HCT116 (cell line): ENCODE measurements at regions not wholly inside any gene's neighbourhood (a gene's known extent, or its start where the extent isn't known, plus 50 kb on each side); places are given as distances from the start of the nearest gene placed in this dataset.

Experiments
- ATAC-seq: fragments of 200-7000 bp; cut with Tn5 transposase; 2 replicates; pipeline ENCODE4 v1.9.1; 2020; ENCODE audit warnings: mild to moderate bottlenecking, moderate library complexity
- BruUV-seq: library from RNA; stranded (reverse); fragments of 400-500 nt; replicated peaks from 2 replicates; lab custom pipeline; 2021; lab: Mats Ljungman, UMichigan
- CTCF ChIA-PET: fragments of 300-600 bp; sonication (Branson Sonifier 250); formaldehyde crosslinking; loops from one replicate; lab custom pipeline; 2021; ENCODE audit warnings: antibody characterized with exemption; lab: Charles Lee
- POLR2A ChIA-PET: fragments of 300-600, 350-600 bp; sonication (Branson Sonifier 250); formaldehyde crosslinking; loops from one replicate; lab custom pipeline; 2021; ENCODE audit warnings: antibody characterized with exemption; lab: Charles Lee
- RAD21 ChIA-PET, 2 experiments: fragments of 300-600 bp; sonication (Branson Sonifier 250); formaldehyde crosslinking; loops; one replicate each; lab custom pipeline; 2023; ENCODE audit warnings: low total read pairs in 2 of 2; ENCODE audit not compliant: uncharacterized antibody in 2 of 2, unreplicated experiment in 2 of 2, low non-redundant PET in 1 of 2; lab: Charles Lee
- DNase-seq: peaks from one replicate; pipeline ENCODE4 v3.0.0-alpha.2; 2010; ENCODE audit warnings: low read depth, low spot score
- H2AFZ ChIP-seq: fragments of 200-600 bp; shearing (Covaris generic), sonication (generic); 2 replicates; pipeline ENCODE4 v1.6.1; 2017; ENCODE audit warnings: low read depth, mixed run types, mixed read lengths, antibody characterized with exemption, low read length; ENCODE audit not compliant: poor library complexity, severe bottlenecking
- H3K27ac ChIP-seq: 2 replicates; pipeline ENCODE4 v1.5.1; 2012; ENCODE audit warnings: low read depth, low read length
- H3K27me3 ChIP-seq: fragments of 200-600 bp; sonication (generic); 2 replicates; pipeline ENCODE4 v1.6.1; 2016; ENCODE audit warnings: mixed run types, low read length, mixed read lengths; ENCODE audit not compliant: insufficient read depth
- H3K36me3 ChIP-seq, 2 experiments: fragments of 200-500 bp in 1 of 2; fragments of 200-600 bp in 1 of 2; sonication (Bioruptor generic) in 1 of 2; sonication (generic) in 1 of 2; 2 replicates each; pipeline versions ENCODE4 v1.5.1 to v1.6.1; 2014 to 2016; ENCODE audit warnings: low read length in 2 of 2, inconsistent platforms in 1 of 2, mixed read lengths in 1 of 2, mixed run types in 1 of 2; ENCODE audit not compliant: insufficient read depth in 2 of 2, control insufficient read depth in 1 of 2
- H3K4me1 ChIP-seq, 2 experiments: fragments of 200-600 bp in 1 of 2; sonication (generic) in 1 of 2; 2 replicates each; pipeline versions ENCODE4 v1.5.1 to v1.6.1; 2012 to 2017; ENCODE audit warnings: low read length in 2 of 2, inconsistent platforms in 1 of 2, mild to moderate bottlenecking in 1 of 2, mixed read lengths in 1 of 2, mixed run types in 1 of 2, moderate library complexity in 1 of 2; ENCODE audit not compliant: insufficient read depth in 2 of 2, control insufficient read depth in 1 of 2
- H3K4me2 ChIP-seq: fragments of 200-600 bp; sonication (generic); 2 replicates; pipeline ENCODE4 v1.6.1; 2017; ENCODE audit warnings: mixed run types, low read length, mixed read lengths
- H3K4me3 ChIP-seq, 2 experiments: fragments of 200-600 bp in 1 of 2; sonication (generic) in 1 of 2; replicated peaks in 1 of 2; 2 replicates each; pipeline ENCODE4 v1.5.1; 2011 to 2016; ENCODE audit warnings: low read length in 2 of 2, control low read depth in 1 of 2, low read depth in 1 of 2, mild to moderate bottlenecking in 1 of 2, mixed read lengths in 1 of 2, mixed run types in 1 of 2
- H3K79me2 ChIP-seq: fragments of 200-600 bp; sonication (generic); 2 replicates; pipeline ENCODE4 v1.6.1; 2017; ENCODE audit warnings: mild to moderate bottlenecking, mixed run types, low read length, moderate library complexity, mixed read lengths; ENCODE audit not compliant: insufficient read depth
- H3K9ac ChIP-seq: fragments of 200-600 bp; sonication (generic); 2 replicates; pipeline ENCODE4 v1.6.1; 2016; ENCODE audit warnings: low read length, mixed read lengths
- H3K9me2 ChIP-seq: fragments of 200-600 bp; sonication (generic), shearing (Covaris generic); 2 replicates; pipeline ENCODE4 v1.6.1; 2017; ENCODE audit warnings: mixed run types, mild to moderate bottlenecking, moderate library complexity; ENCODE audit not compliant: insufficient read depth
- H3K9me3 ChIP-seq, 2 experiments: fragments of 200-500 bp in 1 of 2; fragments of 200-600 bp in 1 of 2; sonication (Bioruptor generic) in 1 of 2; sonication (generic) in 1 of 2; 2 replicates each; pipeline ENCODE4 v1.6.1; 2014 to 2017; ENCODE audit warnings: low read length in 2 of 2, mixed read lengths in 2 of 2, inconsistent platforms in 1 of 2, low read depth in 1 of 2, mild to moderate bottlenecking in 1 of 2, mixed run types in 1 of 2, moderate library complexity in 1 of 2; ENCODE audit not compliant: control insufficient read depth in 1 of 2, insufficient read depth in 1 of 2
- H4K20me1 ChIP-seq: fragments of 200-600 bp; sonication (generic), shearing (Covaris generic); 2 replicates; pipeline ENCODE4 v1.6.1; 2017; ENCODE audit warnings: mixed run types, mild to moderate bottlenecking, moderate library complexity; ENCODE audit not compliant: insufficient read depth
- ATF3 ChIP-seq: IDR thresholded peaks from 2 replicates; pipeline ENCODE4 v1.6.1; 2012
- CBX3 ChIP-seq: IDR thresholded peaks from 2 replicates; pipeline ENCODE4 v1.6.1; 2012; ENCODE audit warnings: low read depth
- CTCF ChIP-seq, 3 experiments: fragments of 200-600 bp in 1 of 3; sonication (generic) in 1 of 3; IDR thresholded peaks in 2 of 3; conservative IDR thresholded peaks in 1 of 3; 2 replicates each; pipeline ENCODE4 v1.5.1; 2012 to 2017; ENCODE audit warnings: low read depth in 2 of 3, low read length in 2 of 3, antibody characterized with exemption in 1 of 3, borderline replicate concordance in 1 of 3, control low read depth in 1 of 3, mild to moderate bottlenecking in 1 of 3, mixed read lengths in 1 of 3, mixed run types in 1 of 3, moderate library complexity in 1 of 3; ENCODE audit not compliant: insufficient read depth in 1 of 3
- EGR1 ChIP-seq: IDR thresholded peaks from 2 replicates; pipeline ENCODE4 v1.6.1; 2012; ENCODE audit warnings: low read depth
- ELF1 ChIP-seq: IDR thresholded peaks from 2 replicates; pipeline ENCODE4 v1.6.1; 2012; ENCODE audit warnings: low read depth, borderline replicate concordance
- EZH2 ChIP-seq: fragments of 200-600 bp; sonication (generic); IDR thresholded peaks from 2 replicates; pipeline ENCODE4 v1.6.1; 2017; ENCODE audit warnings: antibody characterized with exemption, mixed run types
- FOSL1 ChIP-seq: IDR thresholded peaks from 2 replicates; pipeline ENCODE4 v1.6.1; 2012; ENCODE audit warnings: low read depth
- JUND ChIP-seq: IDR thresholded peaks from 2 replicates; pipeline ENCODE4 v1.6.1; 2012
- MAX ChIP-seq: IDR thresholded peaks from 2 replicates; pipeline ENCODE4 v1.6.1; 2012
- POLR2AphosphoS5 ChIP-seq: IDR thresholded peaks from 2 replicates; pipeline ENCODE4 v1.6.1; 2011; ENCODE audit warnings: mild to moderate bottlenecking, low read depth, low read length, moderate library complexity
- RAD21 ChIP-seq: IDR thresholded peaks from 2 replicates; pipeline ENCODE4 v1.6.1; 2012; ENCODE audit warnings: low read depth, mild to moderate bottlenecking
- SIN3A ChIP-seq: IDR thresholded peaks from 2 replicates; pipeline ENCODE4 v1.6.1; 2012; ENCODE audit warnings: low read depth
- SP1 ChIP-seq: IDR thresholded peaks from 2 replicates; pipeline ENCODE4 v1.6.1; 2012; ENCODE audit warnings: low read depth
- SRF ChIP-seq: IDR thresholded peaks from 2 replicates; pipeline ENCODE4 v1.6.1; 2012; ENCODE audit warnings: low read depth
- TCF7L2 ChIP-seq: IDR thresholded peaks from 2 replicates; pipeline ENCODE4 v1.7.0; 2011; ENCODE audit warnings: borderline replicate concordance, inconsistent platforms; ENCODE audit not compliant: insufficient read depth, insufficient read length; ENCODE audit errors: extremely low read depth
- YY1 ChIP-seq: IDR thresholded peaks from 2 replicates; pipeline ENCODE4 v1.6.1; 2011; ENCODE audit warnings: low read length, low read depth, moderate library complexity, mild to moderate bottlenecking; ENCODE audit not compliant: insufficient replicate concordance; ENCODE audit errors: extremely low read depth
- ZFX ChIP-seq: fragments of 450-650 bp; IDR thresholded peaks from 2 replicates; pipeline ENCODE4 v1.6.1; 2017
- ZNF274 ChIP-seq: fragments of 200-500 bp; sonication (Bioruptor generic); IDR thresholded peaks from 2 replicates; pipeline ENCODE4 v1.6.1; 2014; ENCODE audit warnings: mild to moderate bottlenecking, low read depth, low read length, inconsistent platforms
- intact Hi-C: fragments of 100-400 bp; cut with micrococcal nuclease; formaldehyde crosslinking; loops from 2 replicates; pipeline ENCODE4 v1.10.0; 2022
- TF ChIP-seq, protein P1 (sequence below): IDR thresholded peaks from 2 replicates; pipeline ENCODE4 v1.6.1; 2012; ENCODE audit warnings: low read depth
- TF ChIP-seq, protein P2 (sequence below): IDR thresholded peaks from 2 replicates; pipeline ENCODE4 v1.6.1; 2011; ENCODE audit warnings: mild to moderate bottlenecking, low read length, moderate library complexity; ENCODE audit not compliant: insufficient replicate concordance; ENCODE audit errors: extremely low read depth

DNA sequence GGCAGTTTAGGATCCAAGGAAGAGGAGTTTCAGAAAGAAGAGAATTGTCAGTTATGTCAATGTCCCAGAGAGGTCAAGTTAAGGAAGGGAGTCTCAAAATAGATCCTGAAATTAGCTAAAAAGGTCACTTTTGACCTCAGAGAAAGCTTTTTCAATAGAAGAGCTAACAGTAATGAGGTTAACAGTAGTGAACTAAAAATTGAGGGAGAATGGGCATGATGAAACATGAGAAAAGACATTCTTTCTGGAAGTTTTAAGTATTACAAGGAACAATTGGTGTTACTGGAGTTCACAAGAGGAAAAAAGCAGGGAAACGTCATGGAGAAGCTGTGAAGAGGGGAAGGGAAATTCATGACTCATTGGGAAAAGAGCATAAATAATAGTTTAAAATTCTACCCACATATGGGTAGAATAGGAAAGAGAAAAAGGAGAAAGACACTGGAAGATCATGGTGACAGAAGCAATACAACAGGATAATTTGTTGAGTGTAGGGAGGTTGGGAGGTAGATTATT lies 381.2 kb upstream of the FAR2 start:
- POLR2A ChIA-PET = no interaction called here
- no peak for ATAC-seq
- no peaks in the 10 kb centered on the region for H3K4me1 ChIP-seq
- H4K20me1 ChIP-seq = no peaks in the 10 kb centered on the region
- no peaks in the 10 kb centered on the region for H3K9me2 ChIP-seq
- DNase-seq = no peak
- H2AFZ ChIP-seq = no peak overlapping the region
- TF ChIP-seq CBX3 (no peak), TCF7L2 (no peak), ZFX (no peak), ZNF274 (no peak), JUND (no peak), SRF (no peak), FOSL1 (no peak), EZH2 (no peak), YY1 (no peak), ATF3 (no peak), ELF1 (no peak), CTCF (IDR thresholded peaks at IDR 0.05 in 2 of 3, conservative IDR thresholded peaks at IDR 0.05 in 1 of 3; ENCODE audit: borderline replicate concordance in 1 of 3, insufficient read depth in 1 of 3, low read depth in 2 of 3, low read length in 2 of 3) (no peak), SP1 (no peak), RAD21 (no peak), EGR1 (no peak), MAX (no peak), SIN3A (no peak), POLR2AphosphoS5 (no peak)
- TF ChIP-seq, protein P1, sequence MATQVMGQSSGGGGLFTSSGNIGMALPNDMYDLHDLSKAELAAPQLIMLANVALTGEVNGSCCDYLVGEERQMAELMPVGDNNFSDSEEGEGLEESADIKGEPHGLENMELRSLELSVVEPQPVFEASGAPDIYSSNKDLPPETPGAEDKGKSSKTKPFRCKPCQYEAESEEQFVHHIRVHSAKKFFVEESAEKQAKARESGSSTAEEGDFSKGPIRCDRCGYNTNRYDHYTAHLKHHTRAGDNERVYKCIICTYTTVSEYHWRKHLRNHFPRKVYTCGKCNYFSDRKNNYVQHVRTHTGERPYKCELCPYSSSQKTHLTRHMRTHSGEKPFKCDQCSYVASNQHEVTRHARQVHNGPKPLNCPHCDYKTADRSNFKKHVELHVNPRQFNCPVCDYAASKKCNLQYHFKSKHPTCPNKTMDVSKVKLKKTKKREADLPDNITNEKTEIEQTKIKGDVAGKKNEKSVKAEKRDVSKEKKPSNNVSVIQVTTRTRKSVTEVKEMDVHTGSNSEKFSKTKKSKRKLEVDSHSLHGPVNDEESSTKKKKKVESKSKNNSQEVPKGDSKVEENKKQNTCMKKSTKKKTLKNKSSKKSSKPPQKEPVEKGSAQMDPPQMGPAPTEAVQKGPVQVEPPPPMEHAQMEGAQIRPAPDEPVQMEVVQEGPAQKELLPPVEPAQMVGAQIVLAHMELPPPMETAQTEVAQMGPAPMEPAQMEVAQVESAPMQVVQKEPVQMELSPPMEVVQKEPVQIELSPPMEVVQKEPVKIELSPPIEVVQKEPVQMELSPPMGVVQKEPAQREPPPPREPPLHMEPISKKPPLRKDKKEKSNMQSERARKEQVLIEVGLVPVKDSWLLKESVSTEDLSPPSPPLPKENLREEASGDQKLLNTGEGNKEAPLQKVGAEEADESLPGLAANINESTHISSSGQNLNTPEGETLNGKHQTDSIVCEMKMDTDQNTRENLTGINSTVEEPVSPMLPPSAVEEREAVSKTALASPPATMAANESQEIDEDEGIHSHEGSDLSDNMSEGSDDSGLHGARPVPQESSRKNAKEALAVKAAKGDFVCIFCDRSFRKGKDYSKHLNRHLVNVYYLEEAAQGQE = no peak
- TF ChIP-seq, protein P2, sequence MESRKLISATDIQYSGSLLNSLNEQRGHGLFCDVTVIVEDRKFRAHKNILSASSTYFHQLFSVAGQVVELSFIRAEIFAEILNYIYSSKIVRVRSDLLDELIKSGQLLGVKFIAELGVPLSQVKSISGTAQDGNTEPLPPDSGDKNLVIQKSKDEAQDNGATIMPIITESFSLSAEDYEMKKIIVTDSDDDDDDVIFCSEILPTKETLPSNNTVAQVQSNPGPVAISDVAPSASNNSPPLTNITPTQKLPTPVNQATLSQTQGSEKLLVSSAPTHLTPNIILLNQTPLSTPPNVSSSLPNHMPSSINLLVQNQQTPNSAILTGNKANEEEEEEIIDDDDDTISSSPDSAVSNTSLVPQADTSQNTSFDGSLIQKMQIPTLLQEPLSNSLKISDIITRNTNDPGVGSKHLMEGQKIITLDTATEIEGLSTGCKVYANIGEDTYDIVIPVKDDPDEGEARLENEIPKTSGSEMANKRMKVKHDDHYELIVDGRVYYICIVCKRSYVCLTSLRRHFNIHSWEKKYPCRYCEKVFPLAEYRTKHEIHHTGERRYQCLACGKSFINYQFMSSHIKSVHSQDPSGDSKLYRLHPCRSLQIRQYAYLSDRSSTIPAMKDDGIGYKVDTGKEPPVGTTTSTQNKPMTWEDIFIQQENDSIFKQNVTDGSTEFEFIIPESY = no peak
- H3K4me3 ChIP-seq = no peak overlapping the region
- BruUV-seq = no TSS peak
- no peaks in the 10 kb centered on the region for H3K79me2 ChIP-seq
- no peaks in the 10 kb centered on the region for H3K9me3 ChIP-seq
- H3K36me3 ChIP-seq = no peaks in the 10 kb centered on the region
- RAD21 ChIA-PET = no interaction called here
- no peaks in the 10 kb centered on the region for H3K27me3 ChIP-seq
- intact Hi-C loops = no loop called here
- H3K9ac ChIP-seq = no peak overlapping the region
- H3K4me2 ChIP-seq = no peak overlapping the region
- CTCF ChIA-PET = no interaction called here
- H3K27ac ChIP-seq = no peak overlapping the region
